WTC11 (cell line): ENCODE measurements at regions not wholly inside any gene's neighbourhood (a gene's known extent, or its start where the extent isn't known, plus 50 kb on each side); places are given as distances from the start of the nearest gene placed in this dataset.

Source experiments
- ATAC-seq: fragments of 200-7000 bp; cut with Tn5 transposase; 2 replicates; pipeline ENCODE4 v1.10.0; 2021; ENCODE audit warnings: mild to moderate bottlenecking, moderate library complexity
- CTCF ChIA-PET: fragments of 300-600 bp; sonication (Branson Sonifier 250); formaldehyde crosslinking; loops from one replicate; lab custom pipeline; 2021; ENCODE audit warnings: antibody characterized with exemption; lab: Charles Lee
- POLR2A ChIA-PET: fragments of 350-600 bp; sonication (Branson Sonifier 250); formaldehyde crosslinking; loops from one replicate; lab custom pipeline; 2021; ENCODE audit warnings: antibody characterized with exemption; lab: Charles Lee
- DNase-seq: peaks from one replicate; pipeline ENCODE4 v3.0.0; 2021; ENCODE audit warnings: low spot score
- H3K27ac Mint-ChIP-seq: 2 replicates; pipeline ENCODE4 v1.8.0; 2021; ENCODE audit warnings: mixed read lengths
- H3K27me3 Mint-ChIP-seq: 2 replicates; pipeline ENCODE4 v1.8.0; 2021; ENCODE audit warnings: low read depth, mild to moderate bottlenecking, moderate library complexity, mixed read lengths
- H3K36me3 Mint-ChIP-seq: 2 replicates; pipeline ENCODE4 v1.8.0; 2021; ENCODE audit warnings: mixed read lengths
- H3K4me1 Mint-ChIP-seq: 2 replicates; pipeline ENCODE4 v1.8.0; 2022; ENCODE audit warnings: mixed read lengths
- H3K4me3 Mint-ChIP-seq: 2 replicates; pipeline ENCODE4 v1.8.0; 2021; ENCODE audit warnings: mild to moderate bottlenecking, moderate library complexity, mixed read lengths
- H3K9me3 Mint-ChIP-seq: 2 replicates; pipeline ENCODE4 v1.8.0; 2021; ENCODE audit warnings: mixed read lengths
- ARID4B ChIP-seq: sonication (generic); formaldehyde crosslinking; IDR thresholded peaks from 2 replicates; pipeline ENCODE4 v1.8.0; 2023; ENCODE audit warnings: missing genetic modification reagents, mild to moderate bottlenecking, borderline replicate concordance
- ELF4 ChIP-seq: sonication (generic); formaldehyde crosslinking; IDR thresholded peaks from 2 replicates; pipeline ENCODE4 v1.8.1; 2022; ENCODE audit warnings: low read depth, mild to moderate bottlenecking, moderate library complexity, missing genetic modification reagents
- EMX1 ChIP-seq: fragments of 250-450 bp; sonication (Bioruptor Pico); IDR thresholded peaks from 2 replicates; pipeline ENCODE4 v1.8.0; 2021; ENCODE audit warnings: mild to moderate bottlenecking
- ETV6 ChIP-seq: sonication (generic); formaldehyde crosslinking; IDR thresholded peaks from 2 replicates; pipeline ENCODE4 v1.8.1; 2022; ENCODE audit warnings: mild to moderate bottlenecking, missing genetic modification reagents
- KAT7 ChIP-seq: sonication (generic); formaldehyde crosslinking; IDR thresholded peaks from 2 replicates; pipeline ENCODE4 v1.8.1; 2023; ENCODE audit warnings: missing genetic modification reagents, mild to moderate bottlenecking, borderline replicate concordance
- NFE2L1 ChIP-seq: sonication (generic); formaldehyde crosslinking; IDR thresholded peaks from 2 replicates; pipeline ENCODE4 v1.8.1; 2023; ENCODE audit warnings: missing genetic modification reagents
- NR3C1 ChIP-seq: sonication (generic); formaldehyde crosslinking; conservative IDR thresholded peaks from 2 replicates; pipeline ENCODE4 v1.8.1; 2023; ENCODE audit warnings: low read depth, mild to moderate bottlenecking, missing genetic modification reagents
- PRRX2 ChIP-seq: fragments of 250-450 bp; sonication (Bioruptor Pico); IDR thresholded peaks from 2 replicates; pipeline ENCODE4 v1.8.0; 2021; ENCODE audit warnings: mild to moderate bottlenecking
- SP1 ChIP-seq: sonication (generic); formaldehyde crosslinking; conservative IDR thresholded peaks from 2 replicates; pipeline ENCODE4 v1.8.1; 2022; ENCODE audit warnings: missing genetic modification reagents
- TCF7 ChIP-seq: sonication (generic); formaldehyde crosslinking; IDR thresholded peaks from 2 replicates; pipeline ENCODE4 v1.8.0; 2022; ENCODE audit warnings: mild to moderate bottlenecking, low read depth, missing genetic modification reagents, moderate library complexity
- TEAD1 ChIP-seq: sonication (generic); formaldehyde crosslinking; IDR thresholded peaks from 2 replicates; pipeline ENCODE4 v1.8.0; 2022; ENCODE audit warnings: mild to moderate bottlenecking, missing genetic modification reagents
- ZNF396 ChIP-seq: fragments of 250-450 bp; sonication (Bioruptor Pico); IDR thresholded peaks from 2 replicates; pipeline ENCODE4 v1.8.0; 2021; ENCODE audit warnings: mild to moderate bottlenecking, moderate library complexity, borderline replicate concordance
- ZNF416 ChIP-seq: fragments of 250-450 bp; sonication (Bioruptor Pico); IDR thresholded peaks from 2 replicates; pipeline ENCODE4 v1.9.0; 2021; ENCODE audit warnings: mild to moderate bottlenecking, inconsistent platforms
- TF ChIP-seq, protein P1 (sequence below): sonication (generic); formaldehyde crosslinking; IDR thresholded peaks from 2 replicates; pipeline ENCODE4 v1.8.1; 2023; ENCODE audit warnings: mild to moderate bottlenecking, missing genetic modification reagents, moderate library complexity
- TF ChIP-seq, protein P2 (sequence below): fragments of 250-450 bp; sonication (Bioruptor Pico); IDR thresholded peaks from 2 replicates; pipeline ENCODE4 v2.1.2; 2022; ENCODE audit warnings: mild to moderate bottlenecking, moderate library complexity
- TF ChIP-seq, protein P3 (sequence below): sonication (generic); formaldehyde crosslinking; IDR thresholded peaks from 2 replicates; pipeline ENCODE4 v1.8.0; 2022; ENCODE audit warnings: missing genetic modification reagents

DNA sequence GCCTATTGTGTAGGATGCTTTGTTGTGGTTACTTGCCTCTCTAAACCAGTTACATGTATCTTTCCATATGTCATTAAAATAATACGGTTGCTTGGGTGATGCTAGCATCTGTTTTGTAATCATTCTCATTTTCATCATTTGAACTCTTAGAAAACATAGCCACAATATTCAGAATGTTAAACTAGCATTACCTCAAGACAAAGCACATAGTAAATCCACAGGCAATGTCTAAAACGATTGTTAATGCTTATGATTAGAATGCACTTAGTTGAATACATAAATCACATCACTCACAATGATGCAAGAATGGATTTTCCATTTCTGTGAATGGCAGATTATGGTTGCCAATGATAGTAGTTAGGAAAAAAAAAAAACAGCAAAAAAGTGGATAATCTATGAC, 110.0 kb upstream of the NAALADL2 start:
- no peak for ATAC-seq
- no peaks in the 10 kb centered on the region for H3K4me1 Mint-ChIP-seq
- no peak for TF ChIP-seq EMX1 (CRISPR knock-in tag)
- no peak for TF ChIP-seq ETV6 (CRISPR knock-in tag)
- no peak for TF ChIP-seq ZNF396 (CRISPR knock-in tag)
- TF ChIP-seq KAT7: no peak
- no peak for TF ChIP-seq TCF7
- TF ChIP-seq SP1 (CRISPR knock-in tag): no peak
- TF ChIP-seq NR3C1 (CRISPR knock-in tag): no peak
- no peak for TF ChIP-seq ELF4
- TF ChIP-seq TEAD1: no peak
- no peak for TF ChIP-seq PRRX2 (CRISPR knock-in tag)
- TF ChIP-seq, protein P1, sequence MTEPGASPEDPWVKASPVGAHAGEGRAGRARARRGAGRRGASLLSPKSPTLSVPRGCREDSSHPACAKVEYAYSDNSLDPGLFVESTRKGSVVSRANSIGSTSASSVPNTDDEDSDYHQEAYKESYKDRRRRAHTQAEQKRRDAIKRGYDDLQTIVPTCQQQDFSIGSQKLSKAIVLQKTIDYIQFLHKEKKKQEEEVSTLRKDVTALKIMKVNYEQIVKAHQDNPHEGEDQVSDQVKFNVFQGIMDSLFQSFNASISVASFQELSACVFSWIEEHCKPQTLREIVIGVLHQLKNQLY (CRISPR knock-in tag): no peak
- no peak for TF ChIP-seq NFE2L1 (CRISPR knock-in tag)
- TF ChIP-seq ZNF416 (CRISPR knock-in tag): no peak
- TF ChIP-seq, protein P2, sequence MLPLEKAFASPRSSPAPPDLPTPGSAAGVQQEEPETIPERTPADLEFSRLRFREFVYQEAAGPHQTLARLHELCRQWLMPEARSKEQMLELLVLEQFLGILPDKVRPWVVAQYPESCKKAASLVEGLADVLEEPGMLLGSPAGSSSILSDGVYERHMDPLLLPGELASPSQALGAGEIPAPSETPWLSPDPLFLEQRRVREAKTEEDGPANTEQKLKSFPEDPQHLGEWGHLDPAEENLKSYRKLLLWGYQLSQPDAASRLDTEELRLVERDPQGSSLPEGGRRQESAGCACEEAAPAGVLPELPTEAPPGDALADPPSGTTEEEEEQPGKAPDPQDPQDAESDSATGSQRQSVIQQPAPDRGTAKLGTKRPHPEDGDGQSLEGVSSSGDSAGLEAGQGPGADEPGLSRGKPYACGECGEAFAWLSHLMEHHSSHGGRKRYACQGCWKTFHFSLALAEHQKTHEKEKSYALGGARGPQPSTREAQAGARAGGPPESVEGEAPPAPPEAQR (CRISPR knock-in tag): no peak
- no peak for TF ChIP-seq ARID4B (CRISPR knock-in tag)
- TF ChIP-seq, protein P3, sequence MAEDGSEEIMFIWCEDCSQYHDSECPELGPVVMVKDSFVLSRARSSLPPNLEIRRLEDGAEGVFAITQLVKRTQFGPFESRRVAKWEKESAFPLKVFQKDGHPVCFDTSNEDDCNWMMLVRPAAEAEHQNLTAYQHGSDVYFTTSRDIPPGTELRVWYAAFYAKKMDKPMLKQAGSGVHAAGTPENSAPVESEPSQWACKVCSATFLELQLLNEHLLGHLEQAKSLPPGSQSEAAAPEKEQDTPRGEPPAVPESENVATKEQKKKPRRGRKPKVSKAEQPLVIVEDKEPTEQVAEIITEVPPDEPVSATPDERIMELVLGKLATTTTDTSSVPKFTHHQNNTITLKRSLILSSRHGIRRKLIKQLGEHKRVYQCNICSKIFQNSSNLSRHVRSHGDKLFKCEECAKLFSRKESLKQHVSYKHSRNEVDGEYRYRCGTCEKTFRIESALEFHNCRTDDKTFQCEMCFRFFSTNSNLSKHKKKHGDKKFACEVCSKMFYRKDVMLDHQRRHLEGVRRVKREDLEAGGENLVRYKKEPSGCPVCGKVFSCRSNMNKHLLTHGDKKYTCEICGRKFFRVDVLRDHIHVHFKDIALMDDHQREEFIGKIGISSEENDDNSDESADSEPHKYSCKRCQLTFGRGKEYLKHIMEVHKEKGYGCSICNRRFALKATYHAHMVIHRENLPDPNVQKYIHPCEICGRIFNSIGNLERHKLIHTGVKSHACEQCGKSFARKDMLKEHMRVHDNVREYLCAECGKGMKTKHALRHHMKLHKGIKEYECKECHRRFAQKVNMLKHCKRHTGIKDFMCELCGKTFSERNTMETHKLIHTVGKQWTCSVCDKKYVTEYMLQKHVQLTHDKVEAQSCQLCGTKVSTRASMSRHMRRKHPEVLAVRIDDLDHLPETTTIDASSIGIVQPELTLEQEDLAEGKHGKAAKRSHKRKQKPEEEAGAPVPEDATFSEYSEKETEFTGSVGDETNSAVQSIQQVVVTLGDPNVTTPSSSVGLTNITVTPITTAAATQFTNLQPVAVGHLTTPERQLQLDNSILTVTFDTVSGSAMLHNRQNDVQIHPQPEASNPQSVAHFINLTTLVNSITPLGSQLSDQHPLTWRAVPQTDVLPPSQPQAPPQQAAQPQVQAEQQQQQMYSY (CRISPR knock-in tag): no peak
- DNase-seq: no peak
- peaks cover 8% of the 10 kb centered on the region; the same call in 1 of the 2 replicates for H3K36me3 Mint-ChIP-seq
- ChIA-PET POLR2A (no interaction called here), CTCF (no interaction called here)
- H3K27me3 Mint-ChIP-seq: no peaks in the 10 kb centered on the region
- peaks cover 29% of the 10 kb centered on the region for H3K9me3 Mint-ChIP-seq
- H3K4me3 Mint-ChIP-seq: no peak overlapping the region
- no peak overlapping the region for H3K27ac Mint-ChIP-seq
